Loucy (cell line): ENCODE measurements at regions not wholly inside any gene's neighbourhood (a gene's known extent, or its start where the extent isn't known, plus 50 kb on each side); places are given as distances from the start of the nearest gene placed in this dataset.

ENCODE experiments used
- EZH2phosphoT487 ChIP-seq: fragments of 200-600 bp; IDR thresholded peaks from 2 replicates; pipeline ENCODE4 v1.6.1; 2018; ENCODE audit warnings: antibody characterized with exemption, mild to moderate bottlenecking, moderate library complexity, borderline replicate concordance
- TF ChIP-seq, protein P1 (sequence below): fragments of 200-600 bp; sonication (generic); conservative IDR thresholded peaks from 2 replicates; pipeline ENCODE4 v1.5.1; 2014; ENCODE audit warnings: mild to moderate bottlenecking, antibody characterized with exemption, low read length

GRCh38 chr2:136381722-136382633 is 264.0 kb upstream of the CXCR4 start:
- no peak for TF ChIP-seq EZH2phosphoT487
- TF ChIP-seq, protein P1, sequence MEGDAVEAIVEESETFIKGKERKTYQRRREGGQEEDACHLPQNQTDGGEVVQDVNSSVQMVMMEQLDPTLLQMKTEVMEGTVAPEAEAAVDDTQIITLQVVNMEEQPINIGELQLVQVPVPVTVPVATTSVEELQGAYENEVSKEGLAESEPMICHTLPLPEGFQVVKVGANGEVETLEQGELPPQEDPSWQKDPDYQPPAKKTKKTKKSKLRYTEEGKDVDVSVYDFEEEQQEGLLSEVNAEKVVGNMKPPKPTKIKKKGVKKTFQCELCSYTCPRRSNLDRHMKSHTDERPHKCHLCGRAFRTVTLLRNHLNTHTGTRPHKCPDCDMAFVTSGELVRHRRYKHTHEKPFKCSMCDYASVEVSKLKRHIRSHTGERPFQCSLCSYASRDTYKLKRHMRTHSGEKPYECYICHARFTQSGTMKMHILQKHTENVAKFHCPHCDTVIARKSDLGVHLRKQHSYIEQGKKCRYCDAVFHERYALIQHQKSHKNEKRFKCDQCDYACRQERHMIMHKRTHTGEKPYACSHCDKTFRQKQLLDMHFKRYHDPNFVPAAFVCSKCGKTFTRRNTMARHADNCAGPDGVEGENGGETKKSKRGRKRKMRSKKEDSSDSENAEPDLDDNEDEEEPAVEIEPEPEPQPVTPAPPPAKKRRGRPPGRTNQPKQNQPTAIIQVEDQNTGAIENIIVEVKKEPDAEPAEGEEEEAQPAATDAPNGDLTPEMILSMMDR: no peak
